ENCODE measurements at regions not wholly inside any gene's neighbourhood (a gene's known extent, or its start where the extent isn't known, plus 50 kb on each side); places are given as distances from the start of the nearest gene placed in this dataset.

- TF ChIP-seq CTCF (IDR thresholded peaks at IDR 0.05) (no peak), POLR2A (IDR thresholded peaks at IDR 0.05) (no peak)
Measured at GRCh38 chr3:43971486-43971885, 270.2 kb upstream of the TOPAZ1 start.
